ENCODE measurements at regions not wholly inside any gene's neighbourhood (a gene's known extent, or its start where the extent isn't known, plus 50 kb on each side); places are given as distances from the start of the nearest gene placed in this dataset.
"Not testable (repeated sequence)": the region's sequence is repeated elsewhere in the genome, so short reads cannot be mapped to it uniquely, and the experiment has no call there.

GRCh38 chr5:9782826-9783560, 152.8 kb upstream of the TAS2R1 start:
- no peak for DNase-seq

- no peak for DNase-seq
Observed at GRCh38 chr5:9781890-9782289, 151.7 kb upstream of the TAS2R1 start.

- DNase-seq = no peak
Observed at GRCh38 chr5:9781275-9781674, 151.1 kb upstream of the TAS2R1 start.

- no peak for DNase-seq
Observed at GRCh38 chr5:9780501-9780900, 150.3 kb upstream of the TAS2R1 start.

DNA sequence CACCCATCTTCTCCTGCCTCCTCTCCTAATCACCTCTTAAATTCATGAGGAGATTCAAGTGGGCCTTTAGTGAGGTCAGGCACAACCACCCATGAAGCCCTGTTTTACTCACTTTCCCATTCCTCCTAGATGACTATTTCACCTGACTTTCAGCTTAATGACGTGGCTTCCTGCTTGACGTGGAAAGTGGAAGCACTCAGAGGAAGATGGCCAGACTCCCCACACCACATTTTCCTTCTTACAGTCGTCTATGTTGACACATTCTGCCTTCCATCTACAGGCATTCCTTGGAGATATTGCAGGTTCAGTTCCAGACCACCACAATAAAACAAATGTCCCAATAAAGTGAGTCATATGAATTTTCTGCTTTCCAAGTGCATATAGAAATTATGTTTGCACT, 146.4 kb upstream of the TAS2R1 start:
- DNase-seq = no peak

DNA sequence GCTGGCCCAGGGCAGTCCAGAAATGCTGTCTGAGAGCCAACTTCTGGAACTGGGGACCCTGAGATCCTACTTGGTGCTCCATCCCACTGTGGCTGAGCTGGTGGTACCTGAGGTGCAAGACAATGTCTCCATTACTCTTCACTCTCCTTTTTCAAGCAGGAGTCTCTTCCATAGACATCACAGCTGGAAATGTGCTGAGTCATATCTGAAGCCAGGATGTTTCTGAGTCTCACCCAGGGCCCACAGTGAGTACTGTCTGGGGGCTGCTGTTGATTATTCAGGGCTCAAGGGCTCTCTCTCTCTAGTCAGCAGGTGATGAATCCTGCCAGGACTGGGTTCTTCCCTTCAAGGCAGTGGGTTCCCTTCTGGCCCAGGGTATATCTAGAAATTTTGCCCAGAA, 145.2 kb upstream of the TAS2R1 start:
- no peak for DNase-seq

DNA sequence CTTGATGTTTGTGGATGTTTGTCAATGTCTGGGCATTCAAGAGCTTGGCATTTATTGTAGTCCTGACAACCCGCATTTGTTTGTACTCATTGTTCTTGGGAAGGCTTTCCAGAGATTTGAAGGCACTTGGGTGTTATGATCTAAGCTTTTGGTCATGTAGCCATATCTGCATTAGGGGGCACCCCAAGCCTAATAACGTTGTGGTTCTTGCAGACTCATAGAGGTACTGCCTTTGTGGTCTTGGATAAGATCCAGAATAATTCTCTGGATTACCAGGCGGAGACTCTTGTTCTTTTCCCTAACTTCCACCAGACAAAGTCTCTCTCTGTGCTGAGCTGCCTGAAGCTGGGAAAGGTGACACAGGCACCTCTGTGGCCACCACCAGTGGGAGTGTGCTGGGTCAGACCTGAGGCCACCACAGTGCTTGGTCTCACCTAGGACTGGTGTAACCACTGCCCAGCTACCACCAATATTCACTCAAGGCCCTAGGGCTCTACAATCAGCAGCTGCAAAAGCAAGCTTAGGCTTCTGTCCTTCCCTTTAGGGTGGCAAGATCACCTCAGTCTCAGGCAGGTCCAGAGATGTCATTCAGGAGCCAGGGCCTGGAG, 144.4 kb upstream of the TAS2R1 start:
- no peak for DNase-seq

GRCh38 chr5:9771079-9771478, 140.9 kb upstream of the TAS2R1 start:
- DNase-seq = no peak

- DNase-seq = no peak
Observed at GRCh38 chr5:9766581-9766980, 136.4 kb upstream of the TAS2R1 start.

GRCh38 chr5:9765419-9766140, 135.4 kb upstream of the TAS2R1 start:
- DNase-seq = no peak

DNA sequence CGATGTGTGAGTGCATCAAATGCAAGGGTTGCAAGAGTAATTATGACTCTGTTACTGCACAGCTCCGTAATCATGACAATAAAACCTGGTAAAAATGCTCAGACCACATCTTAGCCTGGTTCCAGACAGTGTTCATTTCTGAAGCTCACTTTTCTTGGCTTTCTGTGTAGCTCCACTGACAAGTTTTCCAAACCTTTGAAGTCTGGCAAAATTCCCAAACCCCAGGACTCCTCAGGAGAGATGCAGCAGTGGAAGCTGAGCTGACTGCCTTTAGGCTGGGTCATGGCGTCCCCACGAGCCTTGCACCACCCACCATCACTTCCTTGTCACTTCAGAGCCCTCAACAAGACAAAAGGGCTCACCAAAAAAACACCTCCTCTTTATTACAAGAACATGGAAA, 131.6 kb upstream of the TAS2R1 start:
- no peak for DNase-seq

DNA sequence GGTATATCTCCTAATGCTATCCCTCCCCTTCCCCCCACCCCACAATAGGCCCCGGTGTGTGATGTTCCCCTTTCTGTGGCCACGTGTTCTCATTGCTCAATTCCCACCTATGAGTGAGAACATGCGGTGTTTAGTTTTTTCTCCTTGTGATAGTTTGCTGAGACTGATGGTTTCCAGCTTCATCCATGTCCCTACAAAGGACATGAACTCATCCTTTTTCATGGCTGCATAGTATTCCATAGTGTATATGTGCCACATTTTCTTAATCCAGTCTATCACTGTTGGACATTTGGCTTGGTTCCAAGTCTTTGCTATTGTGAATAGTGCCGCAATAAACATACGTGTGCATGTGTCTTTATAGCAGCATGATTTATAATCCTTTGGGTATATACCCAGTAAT, 122.5 kb upstream of the TAS2R1 start:
- DNase-seq = not testable (repeated sequence)

DNA sequence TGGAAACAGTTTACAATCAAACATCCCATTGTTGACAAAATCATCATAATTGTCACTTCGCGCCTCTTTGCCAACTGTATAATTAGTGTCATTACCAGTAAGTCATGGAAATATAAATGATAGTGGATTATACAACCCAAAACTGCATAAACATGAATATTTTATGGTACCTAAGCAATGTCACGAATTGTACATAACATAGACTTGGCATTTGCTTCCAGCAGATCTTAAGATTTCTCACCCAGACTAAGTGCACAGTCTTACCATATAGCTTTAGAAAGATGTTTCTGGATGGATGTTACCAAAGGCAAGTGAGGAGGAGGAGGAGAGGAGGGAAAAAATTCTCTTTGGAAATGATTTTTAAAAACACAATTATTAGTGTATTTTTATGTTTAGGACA, 113.4 kb upstream of the TAS2R1 start:
- DNase-seq = no peak

GRCh38 chr5:9742848-9743247, 112.7 kb upstream of the TAS2R1 start:
- no peak for DNase-seq

DNA sequence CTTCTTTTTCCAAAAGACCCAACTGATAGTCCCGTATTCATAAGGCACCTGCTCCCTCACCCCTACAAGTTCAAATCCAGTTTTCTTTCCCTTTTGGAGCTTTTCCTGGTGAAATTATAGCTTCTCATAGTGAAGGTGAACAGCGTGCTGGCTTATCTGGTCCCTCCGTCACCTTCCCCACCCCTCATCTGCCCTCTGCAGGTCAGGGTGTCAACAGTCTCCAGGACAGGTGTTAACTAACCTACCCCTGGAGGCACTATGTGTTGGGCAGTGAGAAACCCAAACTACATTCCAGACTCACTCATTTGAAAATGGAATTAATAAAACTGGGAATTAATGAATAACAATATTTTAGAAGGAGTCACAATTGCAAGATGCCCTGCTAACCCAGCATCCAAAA, 109.0 kb upstream of the TAS2R1 start:
- no peak for DNase-seq

DNA sequence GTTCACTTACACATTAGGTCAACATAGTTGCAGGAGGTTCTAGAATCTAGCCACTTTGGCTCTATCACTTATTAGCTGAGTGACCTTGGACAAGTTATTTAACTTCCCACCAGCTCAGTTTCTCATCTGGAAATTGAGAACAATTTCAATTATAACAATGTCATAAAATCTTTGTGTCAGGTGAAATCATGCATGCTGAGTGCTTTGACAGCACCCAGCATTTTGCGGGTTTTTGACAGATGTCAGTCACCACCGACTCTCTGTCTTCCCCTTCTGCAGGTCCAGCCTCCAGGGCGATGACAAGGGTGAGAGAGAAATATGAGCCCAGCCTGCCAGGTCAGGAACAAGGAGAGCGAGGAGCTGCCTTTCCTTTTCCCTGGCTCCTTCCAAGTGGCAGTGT, 107.1 kb upstream of the TAS2R1 start:
- DNase-seq = no peak

DNA sequence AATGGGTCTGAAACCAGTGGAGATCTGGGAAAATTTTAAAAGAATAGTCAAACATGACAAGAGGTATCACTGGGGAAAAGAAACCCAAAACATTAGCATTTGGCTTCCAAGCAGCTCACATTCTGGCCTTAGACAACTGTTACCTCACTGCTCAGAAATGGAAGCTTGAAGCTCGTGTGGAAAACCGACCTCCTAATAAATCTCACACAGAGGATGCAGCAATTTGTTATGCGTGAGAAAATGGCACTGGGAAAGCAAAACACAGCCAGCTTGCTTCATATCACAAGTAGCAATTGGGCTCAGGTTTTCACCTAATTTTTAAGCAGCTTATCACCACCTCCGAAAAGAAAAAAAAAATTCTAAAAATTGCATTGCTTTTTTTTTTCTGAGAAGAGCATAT, 103.3 kb upstream of the TAS2R1 start:
- DNase-seq = no peak

- DNase-seq = no peak
Observed at GRCh38 chr5:9731159-9731558, 101.0 kb upstream of the TAS2R1 start.

DNA sequence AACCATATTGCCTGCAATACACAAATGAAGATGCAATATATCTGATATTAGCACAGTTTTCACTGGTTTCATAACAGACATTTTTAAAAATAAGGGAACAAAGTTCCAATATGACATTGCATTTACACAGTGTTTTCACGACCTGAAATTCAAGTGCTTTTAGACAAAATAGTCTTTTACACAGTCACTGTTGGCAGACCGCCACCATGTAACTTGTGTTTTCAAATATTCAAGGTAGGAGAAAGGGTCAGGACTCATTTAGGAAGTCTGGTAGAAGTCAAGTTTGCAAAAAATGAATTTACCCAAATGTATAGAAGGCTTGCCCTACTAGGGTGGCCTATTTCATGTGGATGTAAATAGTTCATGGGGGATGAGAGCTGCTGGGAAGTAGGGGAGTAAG, 98.1 kb upstream of the TAS2R1 start:
- no peak for DNase-seq

GRCh38 chr5:9726931-9727330, 96.8 kb upstream of the TAS2R1 start:
- no peak for DNase-seq

- DNase-seq = not testable (repeated sequence)
Observed at GRCh38 chr5:9725265-9725664, 95.1 kb upstream of the TAS2R1 start.

DNA sequence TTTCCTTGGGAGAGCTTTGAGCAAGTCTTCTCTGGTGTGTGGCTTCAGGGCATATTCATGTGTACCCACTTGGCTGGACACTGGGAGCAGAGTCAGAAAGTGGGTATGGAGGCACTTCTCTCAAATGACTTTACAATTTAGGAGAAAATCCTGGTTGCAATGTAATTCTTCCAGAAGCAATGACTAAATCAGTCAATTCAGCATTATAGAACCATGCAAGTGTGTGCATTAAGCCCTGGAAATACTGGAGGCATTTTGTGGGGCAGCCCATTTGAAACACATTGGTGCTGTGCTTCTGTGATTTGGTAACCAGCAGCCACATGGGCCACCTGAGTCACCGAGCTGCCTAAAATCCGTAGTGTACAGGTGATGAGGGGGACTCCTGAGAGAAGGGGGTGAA, 94.6 kb upstream of the TAS2R1 start:
- no peak for DNase-seq

- DNase-seq = no peak
Observed at GRCh38 chr5:9722601-9723180, 92.5 kb upstream of the TAS2R1 start.

GRCh38 chr5:9721161-9721560, 91.0 kb upstream of the TAS2R1 start:
- no peak for DNase-seq
